A673 (cell line): ENCODE measurements at regions not wholly inside any gene's neighbourhood (a gene's known extent, or its start where the extent isn't known, plus 50 kb on each side); places are given as distances from the start of the nearest gene placed in this dataset.

Experiments used
- EZH2 ChIP-seq: fragments of 200-600 bp; sonication (generic); IDR thresholded peaks from 2 replicates; pipeline ENCODE4 v1.6.1; 2017; ENCODE audit warnings: borderline replicate concordance, low read depth, mild to moderate bottlenecking, mixed read lengths, antibody characterized with exemption, low read length; ENCODE audit not compliant: poor library complexity, severe bottlenecking
- TF ChIP-seq, protein P1 (sequence below): fragments of 300-800, 200-600 bp; sonication (generic); conservative IDR thresholded peaks from 2 replicates; pipeline ENCODE4 v1.5.1; 2017; ENCODE audit warnings: low read depth, mild to moderate bottlenecking, antibody characterized with exemption, low read length, moderate library complexity, mixed read lengths

- no peak for TF ChIP-seq EZH2
- TF ChIP-seq, protein P1, sequence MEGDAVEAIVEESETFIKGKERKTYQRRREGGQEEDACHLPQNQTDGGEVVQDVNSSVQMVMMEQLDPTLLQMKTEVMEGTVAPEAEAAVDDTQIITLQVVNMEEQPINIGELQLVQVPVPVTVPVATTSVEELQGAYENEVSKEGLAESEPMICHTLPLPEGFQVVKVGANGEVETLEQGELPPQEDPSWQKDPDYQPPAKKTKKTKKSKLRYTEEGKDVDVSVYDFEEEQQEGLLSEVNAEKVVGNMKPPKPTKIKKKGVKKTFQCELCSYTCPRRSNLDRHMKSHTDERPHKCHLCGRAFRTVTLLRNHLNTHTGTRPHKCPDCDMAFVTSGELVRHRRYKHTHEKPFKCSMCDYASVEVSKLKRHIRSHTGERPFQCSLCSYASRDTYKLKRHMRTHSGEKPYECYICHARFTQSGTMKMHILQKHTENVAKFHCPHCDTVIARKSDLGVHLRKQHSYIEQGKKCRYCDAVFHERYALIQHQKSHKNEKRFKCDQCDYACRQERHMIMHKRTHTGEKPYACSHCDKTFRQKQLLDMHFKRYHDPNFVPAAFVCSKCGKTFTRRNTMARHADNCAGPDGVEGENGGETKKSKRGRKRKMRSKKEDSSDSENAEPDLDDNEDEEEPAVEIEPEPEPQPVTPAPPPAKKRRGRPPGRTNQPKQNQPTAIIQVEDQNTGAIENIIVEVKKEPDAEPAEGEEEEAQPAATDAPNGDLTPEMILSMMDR = no peak
These were observed 210.1 kb upstream of the TBX3 start for GRCh38 chr12:114894076-114894475.
